Ectodermal cell (in vitro differentiated cells): ENCODE measurements at regions not wholly inside any gene's neighbourhood (a gene's known extent, or its start where the extent isn't known, plus 50 kb on each side); places are given as distances from the start of the nearest gene placed in this dataset.

Experiments
- H3K27ac ChIP-seq: 2 replicates; pipeline ENCODE4 v1.7.0; 2013; ENCODE audit warnings: mild to moderate bottlenecking, low read depth, low read length; ENCODE audit not compliant: insufficient read depth, poor library complexity, severe bottlenecking
- H3K27me3 ChIP-seq: 2 replicates; pipeline ENCODE4 v1.7.0; 2013; ENCODE audit warnings: mild to moderate bottlenecking, low read length; ENCODE audit not compliant: insufficient read depth, control insufficient read depth, poor library complexity, severe bottlenecking
- H3K36me3 ChIP-seq: one replicate; pipeline ENCODE4 v1.7.0; 2013; ENCODE audit warnings: low read length; ENCODE audit not compliant: control insufficient read depth, insufficient read depth
- H3K4me1 ChIP-seq: one replicate; pipeline ENCODE4 v1.7.0; 2013; ENCODE audit warnings: low read length; ENCODE audit not compliant: control insufficient read depth, insufficient read depth
- H3K4me3 ChIP-seq: 2 replicates; pipeline ENCODE4 v1.7.0; 2013; ENCODE audit warnings: low read depth, low read length, control low read depth; ENCODE audit not compliant: insufficient read depth
- H3K9me3 ChIP-seq: 2 replicates; pipeline ENCODE4 v1.7.0; 2013; ENCODE audit warnings: mild to moderate bottlenecking, low read length, moderate library complexity; ENCODE audit not compliant: control insufficient read depth
- WGBS, 2 experiments: methylation state at CpG; one replicate each; pipeline ENCODE4 v1.1.7; 2013; ENCODE audit warnings: missing lambda C conversion rate in 2 of 2; 5-methylcytosine and 5-hydroxymethylcytosine counted together

DNA sequence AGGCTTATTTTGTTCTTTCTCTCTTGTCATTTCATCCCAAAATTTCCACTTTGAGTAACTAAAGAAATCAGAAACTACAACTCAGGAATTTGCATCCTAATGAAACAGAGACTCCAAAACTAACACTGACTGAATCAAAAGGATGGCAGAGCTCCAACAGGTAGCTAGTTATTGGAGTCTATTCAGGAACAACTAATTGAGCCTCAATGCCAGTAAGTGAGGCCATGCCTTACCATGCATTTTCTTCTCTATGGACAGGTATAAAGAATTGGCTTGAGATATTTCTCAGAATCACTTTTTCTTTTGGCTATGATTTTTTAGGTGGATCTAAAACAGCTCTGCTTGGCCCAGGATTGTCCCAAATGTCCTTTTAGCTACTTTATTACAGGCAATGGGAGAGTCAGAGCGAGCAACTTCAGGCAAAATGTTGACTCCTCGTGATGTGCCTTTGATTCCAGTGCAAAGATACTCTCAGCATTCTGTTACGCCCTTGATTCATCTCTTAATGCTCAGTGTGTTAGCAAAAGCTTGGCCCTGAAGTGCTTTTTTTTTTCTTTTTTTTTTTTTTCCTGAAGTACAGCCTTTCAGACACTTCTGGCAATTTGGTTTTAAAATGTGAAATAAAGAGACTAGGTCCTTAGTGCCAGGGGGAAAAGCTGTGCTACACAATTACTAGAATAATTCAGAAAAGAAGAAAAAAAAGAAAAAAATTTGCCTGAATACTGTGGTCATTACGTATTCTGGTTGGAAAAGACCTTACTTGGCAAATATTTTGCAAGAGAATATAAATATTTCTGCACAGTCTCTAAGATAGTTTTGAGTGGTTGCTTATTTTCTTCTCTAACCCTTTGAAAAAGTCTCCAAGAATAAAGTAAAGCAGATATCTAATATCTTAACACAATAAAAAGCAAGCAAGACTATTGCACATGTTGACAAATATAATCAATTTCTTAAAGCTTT is 423.7 kb downstream of the ANXA1 start:
- no peaks in the 10 kb centered on the region for H3K9me3 ChIP-seq
- no peaks in the 10 kb centered on the region for H3K36me3 ChIP-seq
- 92 to 95% methylated on average over 3 to 4 of the region's 4 CpGs for WGBS, 2 experiments
- no peaks in the 10 kb centered on the region for H3K27me3 ChIP-seq
- H3K27ac ChIP-seq, result no peak overlapping the region
- no peaks in the 10 kb centered on the region for H3K4me1 ChIP-seq
- no peak overlapping the region for H3K4me3 ChIP-seq

DNA sequence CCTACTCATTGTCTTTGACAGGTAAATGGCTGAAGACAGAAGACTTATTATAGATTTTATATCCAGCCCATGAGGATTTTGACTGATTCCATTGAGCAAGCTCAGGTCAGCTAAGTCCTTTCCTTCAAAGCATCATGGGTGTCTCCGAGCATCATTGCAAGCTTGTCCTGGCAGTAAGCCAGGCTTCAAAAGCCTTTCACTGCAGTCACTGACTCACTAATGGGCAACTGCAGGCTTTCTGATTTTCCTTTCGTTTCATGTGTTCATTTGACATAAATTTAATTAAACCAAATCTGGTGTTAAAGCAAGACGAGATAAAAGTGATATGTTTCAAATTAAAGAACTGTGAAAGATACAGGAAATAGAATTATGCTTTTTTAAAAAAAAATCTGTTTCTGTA is 426.2 kb downstream of the ANXA1 start:
- no peaks in the 10 kb centered on the region for H3K9me3 ChIP-seq

DNA sequence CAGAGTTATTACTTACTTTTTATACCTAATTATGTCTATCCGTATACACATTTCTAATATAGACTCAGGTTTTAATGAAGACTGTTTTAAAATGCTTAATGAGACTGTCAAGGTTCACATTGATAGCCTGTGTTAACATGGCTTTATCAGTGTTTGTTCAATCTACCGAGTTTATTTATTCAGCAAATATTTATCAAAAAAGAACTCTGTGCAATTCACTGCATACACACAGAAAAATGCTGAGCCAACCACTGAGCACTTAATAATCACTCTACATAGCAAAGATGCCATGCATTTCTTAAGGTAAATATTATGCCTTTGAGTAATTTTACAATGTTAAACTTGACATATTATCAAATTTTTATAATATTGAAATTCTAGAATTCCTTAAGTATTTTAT is 428.2 kb downstream of the ANXA1 start:
- no peak overlapping the region for H3K27ac ChIP-seq
- 96 to 100% methylated on average over 1 to 2 of the region's 2 CpGs for WGBS, 2 experiments
- no peaks in the 10 kb centered on the region for H3K36me3 ChIP-seq

More for the DNA sequence above, 426.2 kb downstream of the ANXA1 start:
- 88 to 92% methylated on average over 2 to 3 of the region's 3 CpGs for WGBS, 2 experiments
- Histone ChIP-seq H3K27ac (no peak overlapping the region), H3K27me3 (no peaks in the 10 kb centered on the region), H3K36me3 (no peaks in the 10 kb centered on the region), H3K4me1 (no peaks in the 10 kb centered on the region), H3K4me3 (no peak overlapping the region)

DNA sequence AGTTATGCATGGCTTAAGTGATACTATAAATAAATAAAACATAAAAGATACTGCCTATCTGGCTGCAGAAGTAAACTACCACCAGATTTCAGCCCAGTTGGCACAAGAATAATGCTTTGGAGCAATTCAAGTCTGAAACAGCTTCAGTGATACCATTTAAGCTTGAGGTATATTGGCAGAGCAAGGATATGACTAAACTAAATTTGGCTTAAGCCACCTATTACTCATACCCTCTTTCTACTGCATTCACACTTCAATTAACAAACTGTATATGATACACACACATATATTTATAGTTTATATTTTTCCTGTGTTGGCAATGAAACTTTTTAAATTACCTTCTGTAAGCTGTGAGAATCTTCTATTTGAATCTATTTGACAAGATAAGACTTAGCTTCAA is 431.9 kb downstream of the ANXA1 start:
- Histone ChIP-seq H3K9me3 (no peaks in the 10 kb centered on the region), H3K27ac (no peak overlapping the region), H3K36me3 (no peaks in the 10 kb centered on the region), H3K4me3 (no peak overlapping the region), H3K27me3 (no peaks in the 10 kb centered on the region), H3K4me1 (no peaks in the 10 kb centered on the region)

More for the DNA sequence above, 428.2 kb downstream of the ANXA1 start:
- Histone ChIP-seq H3K4me3 (no peak overlapping the region), H3K9me3 (no peaks in the 10 kb centered on the region), H3K4me1 (no peaks in the 10 kb centered on the region), H3K27me3 (no peaks in the 10 kb centered on the region)

DNA sequence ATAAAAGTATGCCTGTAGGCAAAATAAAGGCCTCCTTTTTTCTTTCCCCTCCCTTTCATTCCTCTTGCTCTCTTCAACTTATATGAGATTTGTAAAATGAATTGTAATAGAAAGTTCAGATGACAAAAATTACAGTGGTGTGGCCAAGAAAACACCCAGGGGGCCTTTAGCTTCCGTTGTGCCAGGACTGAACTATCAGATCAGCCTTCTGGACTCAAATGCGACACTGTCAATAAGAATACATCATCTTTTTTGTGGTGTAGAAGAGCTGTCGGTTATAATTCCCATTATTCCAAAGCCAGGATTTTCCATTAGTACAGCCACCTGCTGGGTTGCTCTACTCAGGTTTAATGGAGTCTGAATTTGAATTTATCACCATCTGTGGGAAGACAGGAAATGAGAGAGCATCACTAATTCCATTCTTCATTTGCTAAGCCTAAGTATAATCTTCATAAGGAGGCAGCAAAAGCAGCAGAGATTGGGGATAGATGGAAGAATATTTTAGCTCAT is 443.4 kb downstream of the ANXA1 start:
- Histone ChIP-seq H3K4me1 (peaks cover 10% of the 10 kb centered on the region), H3K27me3 (no peaks in the 10 kb centered on the region), H3K36me3 (no peaks in the 10 kb centered on the region), H3K4me3 (no peak overlapping the region), H3K27ac (no peak overlapping the region), H3K9me3 (no peaks in the 10 kb centered on the region)
- WGBS, 2 experiments, result 94% methylated on average over 2 to 3 of the region's 3 CpGs

DNA sequence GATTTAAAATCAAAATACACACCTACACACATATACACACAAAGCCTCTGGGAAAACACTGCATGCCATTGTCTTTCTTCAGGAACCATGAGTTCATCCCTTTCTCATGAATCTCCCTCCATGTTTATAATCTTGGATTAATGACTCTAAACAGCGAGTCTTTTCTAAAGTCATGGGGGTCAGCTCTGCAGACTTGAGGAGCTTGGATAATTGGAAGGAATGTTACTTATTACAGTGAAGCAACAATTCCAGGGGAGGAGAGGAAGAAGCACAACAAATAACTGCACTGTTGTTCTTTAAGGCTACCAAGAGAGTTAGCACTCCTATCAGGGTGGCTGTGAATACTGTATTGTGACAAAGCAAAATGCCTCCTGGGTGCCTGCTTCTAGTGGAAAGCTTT is 444.7 kb downstream of the ANXA1 start:
- WGBS, 2 experiments, result 42 to 50% methylated on average over 1 of the region's 1 CpG
- Histone ChIP-seq H3K27me3 (no peaks in the 10 kb centered on the region), H3K36me3 (no peaks in the 10 kb centered on the region), H3K9me3 (no peaks in the 10 kb centered on the region), H3K4me1 (peaks cover 10% of the 10 kb centered on the region), H3K4me3 (no peak overlapping the region), H3K27ac (peak overlapping the region; percentile 38)

DNA sequence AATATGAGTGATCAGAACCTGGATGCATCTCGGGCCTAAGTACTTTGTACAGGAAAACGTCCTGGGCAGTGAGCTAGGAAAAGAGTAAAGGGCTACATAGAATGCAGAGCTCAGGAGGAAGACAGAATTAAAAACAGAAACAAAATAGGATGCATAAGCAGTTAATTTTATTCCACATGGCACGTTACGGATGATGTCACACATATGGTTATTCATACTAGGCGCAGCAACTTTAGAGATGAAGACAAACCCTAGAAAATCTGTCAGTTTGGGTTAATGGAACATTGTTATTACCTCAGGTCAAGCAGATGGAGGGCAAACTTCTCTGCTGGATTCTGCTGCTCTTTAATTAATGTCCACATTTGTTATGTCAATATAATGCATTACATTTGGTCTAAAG is 445.4 kb downstream of the ANXA1 start:
- Histone ChIP-seq H3K36me3 (no peaks in the 10 kb centered on the region), H3K9me3 (no peaks in the 10 kb centered on the region), H3K27ac (no peak overlapping the region), H3K4me3 (no peak overlapping the region), H3K27me3 (no peaks in the 10 kb centered on the region), H3K4me1 (peaks cover 10% of the 10 kb centered on the region)
- WGBS, 2 experiments, result 94 to 95% methylated on average over 5 of the region's 5 CpGs

DNA sequence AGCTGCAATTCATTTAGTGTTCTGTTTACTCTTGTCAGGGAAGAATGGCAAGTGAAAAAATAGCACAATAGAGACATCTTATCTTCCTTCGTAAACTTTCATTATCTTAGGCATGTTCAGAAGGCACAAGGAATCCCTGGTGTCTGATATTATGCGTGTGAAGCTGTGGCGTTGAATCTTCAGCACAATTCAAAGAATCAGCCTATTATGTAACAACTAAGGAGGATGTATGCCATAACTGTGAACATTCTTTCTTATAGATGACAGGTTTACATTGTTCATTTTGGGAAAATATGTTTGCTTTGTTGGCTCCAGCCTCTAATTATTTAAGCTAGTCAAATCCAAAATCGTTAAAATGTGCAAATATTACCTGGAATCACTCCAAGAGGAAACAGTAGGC is 446.1 kb downstream of the ANXA1 start:
- 96 to 97% methylated on average over 2 to 4 of the region's 4 CpGs for WGBS, 2 experiments
- H3K4me3 ChIP-seq, result no peak overlapping the region
- no peaks in the 10 kb centered on the region for H3K36me3 ChIP-seq
- H3K4me1 ChIP-seq, result peaks cover 10% of the 10 kb centered on the region
- H3K27me3 ChIP-seq, result no peaks in the 10 kb centered on the region
- H3K27ac ChIP-seq, result no peak overlapping the region
- no peaks in the 10 kb centered on the region for H3K9me3 ChIP-seq

GRCh38 chr9:73609381-73609780 is 457.7 kb downstream of the ANXA1 start:
- Histone ChIP-seq H3K4me1 (no peaks in the 10 kb centered on the region), H3K27me3 (no peaks in the 10 kb centered on the region), H3K36me3 (no peaks in the 10 kb centered on the region), H3K4me3 (no peak overlapping the region), H3K27ac (no peak overlapping the region), H3K9me3 (no peaks in the 10 kb centered on the region)
- 78 to 100% methylated on average over 1 of the region's 1 CpG for WGBS, 2 experiments

- Histone ChIP-seq H3K9me3 (no peaks in the 10 kb centered on the region), H3K27me3 (no peaks in the 10 kb centered on the region), H3K4me1 (no peaks in the 10 kb centered on the region), H3K4me3 (no peak overlapping the region), H3K36me3 (no peaks in the 10 kb centered on the region), H3K27ac (no peak overlapping the region)
- WGBS, 2 experiments, result 90 to 91% methylated on average over 2 of the region's 2 CpGs
Measured at GRCh38 chr9:73611032-73611431, 459.4 kb downstream of the ANXA1 start.
